Memory B cell (primary cell): ENCODE measurements at regions not wholly inside any gene's neighbourhood (a gene's known extent, or its start where the extent isn't known, plus 50 kb on each side); places are given as distances from the start of the nearest gene placed in this dataset.

ENCODE experiments used
- ATAC-seq: fragments of 150-1000 bp; cut with Tn5 transposase; 2 replicates; pipeline ENCODE4 v1.10.0; 2021; ENCODE audit warnings: low read depth, mild to moderate bottlenecking, moderate library complexity
- DNase-seq, 2 donors: peaks; one replicate each; pipeline ENCODE4 v3.0.0; 2022; ENCODE audit warnings: low spot score in 2 of 2
- H3K27ac Mint-ChIP-seq: one replicate; pipeline ENCODE4 v1.8.0; 2022; ENCODE audit warnings: mild to moderate bottlenecking, moderate library complexity, mixed read lengths
- H3K27me3 Mint-ChIP-seq: one replicate; pipeline ENCODE4 v1.8.0; 2022; ENCODE audit warnings: mixed read lengths
- H3K36me3 Mint-ChIP-seq: one replicate; pipeline ENCODE4 v1.8.0; 2022; ENCODE audit warnings: mild to moderate bottlenecking, mixed read lengths
- H3K4me1 Mint-ChIP-seq: one replicate; pipeline ENCODE4 v1.8.0; 2022; ENCODE audit warnings: mixed read lengths
- H3K4me3 Mint-ChIP-seq: one replicate; pipeline ENCODE4 v1.8.0; 2022; ENCODE audit warnings: mild to moderate bottlenecking, moderate library complexity, mixed read lengths
- H3K9me3 Mint-ChIP-seq: one replicate; pipeline ENCODE4 v1.8.0; 2022; ENCODE audit warnings: mixed read lengths

GRCh38 chr9:28542928-28543327, 969.6 kb upstream of the C9orf72 start:
- H3K4me3 Mint-ChIP-seq, result no peak overlapping the region
- no peak for ATAC-seq
- peaks cover 4% of the 10 kb centered on the region for H3K9me3 Mint-ChIP-seq
- H3K27me3 Mint-ChIP-seq, result no peaks in the 10 kb centered on the region
- H3K36me3 Mint-ChIP-seq, result no peaks in the 10 kb centered on the region
- DNase-seq, result no peak
- H3K4me1 Mint-ChIP-seq, result no peaks in the 10 kb centered on the region
- no peak overlapping the region for H3K27ac Mint-ChIP-seq

DNA sequence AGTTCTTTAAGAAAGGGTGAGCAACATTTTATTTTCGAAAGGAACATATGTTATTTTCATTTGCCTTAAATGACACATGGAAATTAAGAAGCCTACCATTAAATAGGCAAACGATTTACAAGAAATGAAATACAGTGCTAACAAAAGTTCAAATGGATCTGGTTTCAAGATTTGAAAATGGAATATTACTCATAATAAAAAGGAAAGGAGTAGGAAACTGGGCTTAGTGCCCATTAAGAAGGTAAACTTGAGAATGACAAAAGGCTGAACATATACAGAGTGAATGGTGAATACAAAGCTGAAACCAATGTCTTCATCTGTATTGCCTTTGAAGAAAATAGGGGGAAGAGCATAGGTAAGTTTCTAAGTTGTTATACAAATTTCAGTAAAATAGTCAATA, 974.2 kb upstream of the C9orf72 start:
- Mint-ChIP-seq H3K4me1 (no peaks in the 10 kb centered on the region), H3K27me3 (no peaks in the 10 kb centered on the region), H3K4me3 (no peak overlapping the region), H3K27ac (no peak overlapping the region), H3K9me3 (peaks cover 10% of the 10 kb centered on the region), H3K36me3 (peaks cover 3% of the 10 kb centered on the region)
- no peak for ATAC-seq
- no peak for DNase-seq

DNA sequence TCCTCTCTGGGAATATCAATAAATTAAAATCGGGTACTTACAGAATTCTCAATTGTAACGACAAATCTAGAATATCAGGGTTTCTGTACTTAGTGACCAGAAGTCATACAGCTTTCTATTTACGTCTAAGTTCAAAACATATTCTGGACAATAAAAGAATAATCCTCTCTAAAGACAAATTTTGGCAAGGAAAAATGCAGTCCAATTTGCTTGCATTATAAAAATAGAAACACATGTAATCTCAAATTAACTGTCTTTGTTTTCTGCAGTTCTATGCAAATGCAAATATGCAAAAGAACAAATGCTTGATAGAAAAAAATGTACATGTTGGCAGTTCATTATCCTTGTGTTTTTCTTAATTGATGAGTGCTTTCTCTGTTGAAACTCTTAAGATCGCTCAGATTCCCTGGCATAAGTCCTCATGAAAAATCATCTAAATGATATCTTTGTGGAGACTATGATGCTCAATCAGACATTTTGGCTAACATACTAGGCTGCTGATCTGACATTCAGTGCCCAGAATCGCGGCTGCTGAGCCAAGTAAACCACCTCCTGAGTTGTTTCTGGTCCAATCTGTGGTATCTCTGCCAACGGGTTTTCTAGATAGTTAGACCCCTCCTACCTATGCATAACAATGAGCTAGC, 990.1 kb upstream of the C9orf72 start:
- Mint-ChIP-seq H3K4me3 (no peak overlapping the region), H3K27me3 (no peaks in the 10 kb centered on the region), H3K4me1 (no peaks in the 10 kb centered on the region), H3K36me3 (no peaks in the 10 kb centered on the region), H3K27ac (no peak overlapping the region), H3K9me3 (peaks cover 2% of the 10 kb centered on the region)
- ATAC-seq (no peak), DNase-seq (no peak)

GRCh38 chr9:28583832-28584231, 1010.6 kb upstream of the C9orf72 start:
- no peak for ATAC-seq
- H3K36me3 Mint-ChIP-seq, result no peaks in the 10 kb centered on the region
- H3K4me1 Mint-ChIP-seq, result no peaks in the 10 kb centered on the region
- H3K27ac Mint-ChIP-seq, result no peak overlapping the region
- H3K9me3 Mint-ChIP-seq, result peaks cover 2% of the 10 kb centered on the region
- no peaks in the 10 kb centered on the region for H3K27me3 Mint-ChIP-seq
- no peak overlapping the region for H3K4me3 Mint-ChIP-seq
- no peak for DNase-seq

DNA sequence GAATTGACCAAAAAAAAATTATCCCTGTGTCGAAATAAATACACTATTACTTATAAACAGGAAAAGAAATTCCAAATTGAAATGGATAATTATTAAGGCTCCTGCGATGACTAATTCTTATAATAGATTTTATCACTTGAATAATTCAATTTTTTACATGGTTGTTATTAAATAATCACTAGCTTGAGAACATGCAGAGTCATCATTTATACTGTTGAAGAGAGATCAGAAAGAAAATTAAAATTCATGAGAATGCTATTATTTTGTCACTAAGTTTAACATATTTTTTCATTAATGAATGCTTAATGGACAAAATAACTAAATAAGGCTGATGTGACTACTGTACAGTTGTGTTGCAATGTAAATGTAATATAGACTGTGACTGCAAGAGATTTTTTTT, 1011.3 kb upstream of the C9orf72 start:
- DNase-seq (no peak), ATAC-seq (no peak)
- H3K9me3 Mint-ChIP-seq, result peaks cover 2% of the 10 kb centered on the region
- no peak overlapping the region for H3K4me3 Mint-ChIP-seq
- no peak overlapping the region for H3K27ac Mint-ChIP-seq
- no peaks in the 10 kb centered on the region for H3K27me3 Mint-ChIP-seq
- no peaks in the 10 kb centered on the region for H3K4me1 Mint-ChIP-seq
- no peaks in the 10 kb centered on the region for H3K36me3 Mint-ChIP-seq

- H3K4me3 Mint-ChIP-seq, result no peak overlapping the region
- no peaks in the 10 kb centered on the region for H3K36me3 Mint-ChIP-seq
- H3K9me3 Mint-ChIP-seq, result peaks cover 2% of the 10 kb centered on the region
- DNase-seq, result no peak
- no peaks in the 10 kb centered on the region for H3K4me1 Mint-ChIP-seq
- ATAC-seq, result no peak
- no peak overlapping the region for H3K27ac Mint-ChIP-seq
- no peaks in the 10 kb centered on the region for H3K27me3 Mint-ChIP-seq
Measured at GRCh38 chr9:28587052-28587451, 1013.8 kb upstream of the C9orf72 start.

DNA sequence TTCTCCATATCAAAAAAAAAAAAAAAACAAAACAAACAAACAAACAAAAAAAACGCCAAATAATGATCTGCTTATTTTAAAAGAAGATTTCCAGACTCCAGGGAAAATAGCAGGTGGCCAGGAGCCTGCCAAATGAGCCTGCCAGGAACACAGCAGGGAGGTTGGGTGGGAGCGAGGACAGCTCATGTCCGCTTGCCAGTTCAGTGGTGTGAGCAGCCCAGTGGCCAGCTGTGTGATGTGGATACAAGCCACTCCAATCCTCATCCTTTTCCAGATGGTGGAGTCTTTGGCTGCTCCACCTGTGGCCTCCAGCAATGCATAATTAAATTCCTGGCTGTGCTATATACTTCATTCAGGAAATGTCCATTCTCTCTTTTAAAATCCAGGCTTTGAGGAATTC, 1025.1 kb upstream of the C9orf72 start:
- Mint-ChIP-seq H3K36me3 (no peaks in the 10 kb centered on the region), H3K9me3 (peaks cover 3% of the 10 kb centered on the region), H3K4me3 (no peak overlapping the region), H3K27ac (no peak overlapping the region), H3K27me3 (no peaks in the 10 kb centered on the region), H3K4me1 (no peaks in the 10 kb centered on the region)
- no peak for DNase-seq
- no peak for ATAC-seq

DNA sequence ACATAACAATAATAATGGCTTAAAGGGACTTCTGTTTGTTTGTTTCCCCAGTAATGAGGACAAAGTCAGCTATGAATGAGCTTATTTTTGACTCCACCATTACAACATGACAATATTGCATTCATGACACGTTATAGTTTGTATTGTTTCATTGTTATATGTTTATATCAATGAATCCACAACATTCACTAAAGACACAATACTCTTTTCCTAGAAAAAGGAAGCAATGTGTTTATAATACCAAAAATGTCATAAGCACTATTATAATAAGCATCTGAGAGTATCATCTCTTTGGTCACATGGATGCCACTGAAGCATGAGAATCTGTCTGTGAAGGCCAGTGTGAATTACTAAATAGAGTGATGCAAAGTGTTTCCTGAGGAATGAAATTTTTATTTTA, 1026.9 kb upstream of the C9orf72 start:
- ATAC-seq (no peak), DNase-seq (no peak)
- no peaks in the 10 kb centered on the region for H3K36me3 Mint-ChIP-seq

DNA sequence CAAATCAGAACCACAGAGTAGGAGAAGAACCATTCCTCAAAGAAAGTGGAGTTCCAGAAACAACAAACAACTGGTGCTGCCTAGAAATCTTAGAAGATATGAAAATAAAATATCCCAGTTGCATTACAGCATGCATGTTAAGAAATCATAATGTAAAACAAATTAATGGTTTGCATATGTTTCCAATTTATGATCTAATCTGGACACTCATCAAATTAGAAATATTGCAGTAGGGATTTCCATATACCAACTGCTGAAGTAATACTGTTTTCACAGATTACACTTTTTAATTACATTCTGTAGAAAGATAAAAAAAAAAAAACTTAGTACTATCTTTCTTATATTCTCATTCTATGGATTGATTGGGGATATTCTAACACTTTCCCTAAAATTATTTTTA, 1034.6 kb upstream of the C9orf72 start:
- no peak overlapping the region for H3K27ac Mint-ChIP-seq
- ATAC-seq (no peak), DNase-seq (no peak)
- no peaks in the 10 kb centered on the region for H3K36me3 Mint-ChIP-seq
- no peaks in the 10 kb centered on the region for H3K4me1 Mint-ChIP-seq
- no peaks in the 10 kb centered on the region for H3K27me3 Mint-ChIP-seq
- peaks cover 2% of the 10 kb centered on the region for H3K9me3 Mint-ChIP-seq
- no peak overlapping the region for H3K4me3 Mint-ChIP-seq

More for the DNA sequence above, 1026.9 kb upstream of the C9orf72 start:
- H3K27ac Mint-ChIP-seq, result no peak overlapping the region
- H3K9me3 Mint-ChIP-seq, result no peaks in the 10 kb centered on the region
- H3K4me3 Mint-ChIP-seq, result no peak overlapping the region
- no peaks in the 10 kb centered on the region for H3K27me3 Mint-ChIP-seq
- H3K4me1 Mint-ChIP-seq, result no peaks in the 10 kb centered on the region

- Mint-ChIP-seq H3K9me3 (peaks cover 2% of the 10 kb centered on the region), H3K4me1 (no peaks in the 10 kb centered on the region), H3K27ac (no peak overlapping the region), H3K36me3 (no peaks in the 10 kb centered on the region), H3K4me3 (no peak overlapping the region), H3K27me3 (no peaks in the 10 kb centered on the region)
- DNase-seq, result no peak
- ATAC-seq, result no peak
Measured at GRCh38 chr9:28610339-28610738, 1037.1 kb upstream of the C9orf72 start.

GRCh38 chr9:28616310-28616709, 1043.0 kb upstream of the C9orf72 start:
- H3K4me3 Mint-ChIP-seq, result no peak overlapping the region
- no peaks in the 10 kb centered on the region for H3K36me3 Mint-ChIP-seq
- H3K27ac Mint-ChIP-seq, result no peak overlapping the region
- DNase-seq (no peak), ATAC-seq (no peak)
- peaks cover 3% of the 10 kb centered on the region for H3K9me3 Mint-ChIP-seq
- no peaks in the 10 kb centered on the region for H3K4me1 Mint-ChIP-seq
- H3K27me3 Mint-ChIP-seq, result no peaks in the 10 kb centered on the region

GRCh38 chr9:28620011-28620410, 1046.7 kb upstream of the C9orf72 start:
- Mint-ChIP-seq H3K36me3 (no peaks in the 10 kb centered on the region), H3K4me1 (no peaks in the 10 kb centered on the region), H3K4me3 (no peak overlapping the region), H3K27ac (no peak overlapping the region), H3K27me3 (no peaks in the 10 kb centered on the region), H3K9me3 (peaks cover 7% of the 10 kb centered on the region)
- ATAC-seq (no peak), DNase-seq (no peak)

DNA sequence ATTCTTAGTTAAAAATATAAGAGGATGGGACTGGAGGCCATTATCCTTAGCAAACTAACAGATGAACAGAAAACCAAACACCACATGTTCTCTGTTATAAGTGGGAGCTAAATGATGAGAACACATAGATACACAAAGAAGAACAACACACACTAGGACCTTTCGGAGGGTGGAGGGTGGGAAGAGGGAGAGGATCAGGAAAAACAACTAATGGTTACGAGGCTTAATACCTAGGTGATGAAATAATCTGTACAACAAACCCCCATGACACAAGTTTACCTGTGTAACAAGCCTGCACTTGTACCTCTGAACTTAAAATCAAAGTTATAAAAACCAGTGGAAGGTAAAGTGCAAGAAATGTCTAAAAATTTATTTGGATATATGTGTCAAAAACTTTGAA, 1047.4 kb upstream of the C9orf72 start:
- no peak for ATAC-seq
- no peaks in the 10 kb centered on the region for H3K27me3 Mint-ChIP-seq
- no peak for DNase-seq
- no peak overlapping the region for H3K4me3 Mint-ChIP-seq
- H3K9me3 Mint-ChIP-seq, result peaks cover 7% of the 10 kb centered on the region
- no peak overlapping the region for H3K27ac Mint-ChIP-seq
- H3K4me1 Mint-ChIP-seq, result no peaks in the 10 kb centered on the region
- no peaks in the 10 kb centered on the region for H3K36me3 Mint-ChIP-seq

DNA sequence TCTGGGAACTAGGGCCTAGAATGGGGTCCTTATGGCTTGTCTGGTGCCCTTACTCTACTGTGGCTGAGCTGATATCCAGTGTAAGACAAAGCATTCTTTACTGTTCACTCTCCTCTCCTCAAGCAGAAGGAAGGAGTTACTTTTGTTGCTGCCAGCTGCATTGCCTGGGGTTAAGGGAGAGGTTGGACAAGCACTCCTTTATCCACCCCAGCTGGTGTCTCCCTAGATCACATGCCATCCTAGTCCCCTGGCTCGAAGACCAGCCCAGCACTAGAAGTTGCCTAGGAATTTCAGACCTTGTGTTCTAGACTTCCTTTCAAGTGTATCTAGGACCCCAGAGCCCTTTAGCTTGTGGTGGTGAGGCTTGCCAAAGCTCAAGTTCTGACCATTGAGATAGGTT, 1051.5 kb upstream of the C9orf72 start:
- H3K27me3 Mint-ChIP-seq, result no peaks in the 10 kb centered on the region
- ATAC-seq (no peak), DNase-seq (no peak)
- H3K36me3 Mint-ChIP-seq, result no peaks in the 10 kb centered on the region
- peaks cover 5% of the 10 kb centered on the region for H3K9me3 Mint-ChIP-seq
- H3K27ac Mint-ChIP-seq, result no peak overlapping the region
- H3K4me3 Mint-ChIP-seq, result no peak overlapping the region
- H3K4me1 Mint-ChIP-seq, result no peaks in the 10 kb centered on the region

GRCh38 chr9:28628031-28628430, 1054.8 kb upstream of the C9orf72 start:
- no peaks in the 10 kb centered on the region for H3K36me3 Mint-ChIP-seq
- ATAC-seq, result no peak

More at GRCh38 chr9:28628031-28628430, 1054.8 kb upstream of the C9orf72 start:
- no peak overlapping the region for H3K4me3 Mint-ChIP-seq
- H3K27me3 Mint-ChIP-seq, result no peaks in the 10 kb centered on the region
- no peak for DNase-seq
- peaks cover 8% of the 10 kb centered on the region for H3K9me3 Mint-ChIP-seq
- H3K4me1 Mint-ChIP-seq, result no peaks in the 10 kb centered on the region
- H3K27ac Mint-ChIP-seq, result no peak overlapping the region
